ENCODE measurements at regions not wholly inside any gene's neighbourhood (a gene's known extent, or its start where the extent isn't known, plus 50 kb on each side); places are given as distances from the start of the nearest gene placed in this dataset.

DNA sequence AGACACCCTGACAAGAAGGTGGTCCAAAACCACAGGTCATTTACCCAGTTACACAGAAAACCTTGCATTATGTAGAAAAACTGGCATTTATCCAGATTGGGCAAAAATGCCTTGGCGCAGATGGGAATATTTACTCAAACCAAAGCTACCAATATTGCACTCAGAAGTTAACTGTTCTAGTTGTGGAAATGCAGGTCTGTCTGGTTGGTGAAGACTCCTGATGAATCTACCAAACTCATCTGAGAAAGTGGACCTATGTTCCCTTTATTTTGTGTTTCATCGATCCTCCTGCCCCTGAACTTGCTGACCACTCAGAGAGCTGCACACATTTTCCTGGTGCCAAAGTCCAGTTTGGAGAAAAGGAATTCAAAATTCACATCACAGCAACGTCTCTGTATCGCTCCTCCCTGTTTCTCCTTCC, 85.2 kb upstream of the ALDH1A1 start:
- Histone ChIP-seq H3K14ac (replicated peaks; ENCODE audit: low read depth, low read length) (no peak overlapping the region), H3K4me1 (ENCODE audit: control insufficient read depth, insufficient read depth, low read length) (no peaks in the 10 kb centered on the region), H3K9ac (ENCODE audit: low read depth, low read length) (no peak overlapping the region), H3K4ac (ENCODE audit: low read depth, low read length) (no peak overlapping the region), H3K9me3 (ENCODE audit: control insufficient read depth, insufficient read depth, low read length) (no peaks in the 10 kb centered on the region), H4K20me1 (ENCODE audit: insufficient read depth, low read length) (no peaks in the 10 kb centered on the region), H3K79me1 (ENCODE audit: low read depth in 1 of 2, low read length in 2 of 2) (no peaks in the 10 kb centered on the region), H2AFZ (replicated peaks; ENCODE audit: low read length, poor library complexity) (no peak overlapping the region), H3K56ac (ENCODE audit: extremely low read depth, insufficient read depth, low read length) (no peak overlapping the region), H2BK15ac (ENCODE audit: low read depth, low read length) (no peak overlapping the region), H2BK20ac (ENCODE audit: low read depth, low read length) (no peak overlapping the region), H3K4me3 (ENCODE audit: insufficient read depth, low read depth, low read length) (no peak overlapping the region), H3K27ac (ENCODE audit: insufficient read depth, low read length) (no peak overlapping the region), H3K4me2 (ENCODE audit: low read depth, low read length) (no peak overlapping the region), H4K8ac (ENCODE audit: low read depth in 2 of 2, low read length in 2 of 2) (no peak overlapping the region), H2BK120ac (ENCODE audit: low read depth, low read length) (no peak overlapping the region), H4K91ac (ENCODE audit: insufficient read depth, low read depth, low read length) (no peak overlapping the region), H2AK9ac (replicated peaks; ENCODE audit: low read depth, low read length, poor library complexity) (no peak overlapping the region), H3K18ac (ENCODE audit: low read depth, low read length) (no peak overlapping the region), H3K23ac (ENCODE audit: low read depth, low read length) (no peak overlapping the region), H2AK5ac (ENCODE audit: low read depth, low read length) (no peak overlapping the region), H3K27me3 (ENCODE audit: control insufficient read depth, insufficient read depth, low read length) (peaks cover 2% of the 10 kb centered on the region; the same call in 1 of the 2 replicates), H3K9me1 (ENCODE audit: insufficient read depth, low read length) (no peaks in the 10 kb centered on the region), H4K5ac (ENCODE audit: low read depth, low read length) (no peak overlapping the region), H2BK5ac (ENCODE audit: low read depth, low read length, poor library complexity, severe bottlenecking) (no peak overlapping the region), H3K36me3 (ENCODE audit: control insufficient read depth, insufficient read depth, low read length) (no peaks in the 10 kb centered on the region)
- ChIA-PET POLR2A (ENCODE audit: unreplicated experiment) (interaction anchor here (0.6 kb wide), 1 partner anchor 80 kb away, joined by 3 read pairs; no protein-coding TSS in a partner anchor), CTCF (interaction anchor here (1.0 kb wide), 1 partner anchor 9 kb away, joined by 3 read pairs; no protein-coding TSS in a partner anchor)
- dilution Hi-C loops (cut with HindIII; ENCODE audit: low sequenced_read_pairs, unreplicated experiment) = no loop called here
- intact Hi-C loops (cut with micrococcal nuclease) = loop anchor here (5.0 kb wide), 1 partner anchor 41 kb away; no protein-coding TSS in a partner anchor
- DNase-seq = no peak
- no peak for ATAC-seq (ENCODE audit: low read depth)
- BruUV-seq (replicated peaks) = no TSS peak
- no CpG with 5 or more reads among the region's 4 CpGs for WGBS, 2 experiments (ENCODE audit: extremely low coverage in 2 of 2, insufficient read length in 1 of 2)
- in situ Hi-C loops (cut with MboI; ENCODE audit: low sequenced_read_pairs) = no loop called here
- no peak for TF ChIP-seq NFE2L2 (IDR thresholded peaks at IDR 0.05; ENCODE audit: low read depth, low read length)
- TF ChIP-seq, protein P1, sequence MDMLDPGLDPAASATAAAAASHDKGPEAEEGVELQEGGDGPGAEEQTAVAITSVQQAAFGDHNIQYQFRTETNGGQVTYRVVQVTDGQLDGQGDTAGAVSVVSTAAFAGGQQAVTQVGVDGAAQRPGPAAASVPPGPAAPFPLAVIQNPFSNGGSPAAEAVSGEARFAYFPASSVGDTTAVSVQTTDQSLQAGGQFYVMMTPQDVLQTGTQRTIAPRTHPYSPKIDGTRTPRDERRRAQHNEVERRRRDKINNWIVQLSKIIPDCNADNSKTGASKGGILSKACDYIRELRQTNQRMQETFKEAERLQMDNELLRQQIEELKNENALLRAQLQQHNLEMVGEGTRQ (IDR thresholded peaks at IDR 0.05; ENCODE audit: low read depth, low read length) = no peak
- no peak for TF ChIP-seq MAFK (IDR thresholded peaks at IDR 0.05; ENCODE audit: low read depth, low read length)
- TF ChIP-seq MAZ (IDR thresholded peaks at IDR 0.05; ENCODE audit: borderline replicate concordance, low read depth, low read length) = no peak
- no peak for TF ChIP-seq FOS (IDR thresholded peaks at IDR 0.05; ENCODE audit: low read depth, low read length)
- TF ChIP-seq RCOR1 (IDR thresholded peaks at IDR 0.05; ENCODE audit: insufficient replicate concordance, low read length) = no peak

All from IMR-90 (cell line).